ENCODE measurements at regions not wholly inside any gene's neighbourhood (a gene's known extent, or its start where the extent isn't known, plus 50 kb on each side); places are given as distances from the start of the nearest gene placed in this dataset.

GRCh38 chr18:78293540-78293939 is 686.1 kb upstream of the SALL3 start:
- no peak overlapping the region for H3K4ac ChIP-seq (ENCODE audit: low read length)
- peaks cover 0 to 3% of the 10 kb centered on the region in 2 donors for H3K4me1 ChIP-seq (ENCODE audit: control insufficient read depth in 2 of 2, insufficient read depth in 1 of 2, low read depth in 1 of 2, low read length in 2 of 2)
- no peak overlapping the region for H3K9ac ChIP-seq (ENCODE audit: low read depth, low read length, poor library complexity)
- no peaks in the 10 kb centered on the region for H3K27me3 ChIP-seq (ENCODE audit: control insufficient read depth in 3 of 3, insufficient read depth in 3 of 3, low read depth in 1 of 3, low read length in 3 of 3)
- no peak overlapping the region for H3K18ac ChIP-seq (ENCODE audit: low read length)
- WGBS, 2 donors (ENCODE audit: extremely low coverage in 2 of 2, insufficient read length in 2 of 2, insufficient replicate concordance in 1 of 2) = no CpG with 5 or more reads among the region's 16 CpGs
- peak overlapping the region; percentile 43 for H3K4me2 ChIP-seq (ENCODE audit: insufficient read depth, low read length, poor library complexity, severe bottlenecking)
- H2BK5ac ChIP-seq (ENCODE audit: low read length) = no peak overlapping the region
- H2AFZ ChIP-seq (ENCODE audit: low read length) = no peak overlapping the region
- no peaks in the 10 kb centered on the region for H3K79me1 ChIP-seq (ENCODE audit: low read depth, low read length)
- no peaks in the 10 kb centered on the region for H3K36me3 ChIP-seq (replicated peaks in 1 of 2; ENCODE audit: control insufficient read depth in 2 of 2, insufficient read depth in 2 of 2, low read length in 2 of 2)
- no peak overlapping the region for H4K91ac ChIP-seq (ENCODE audit: low read depth, low read length, poor library complexity)
- no peak overlapping the region for H3K23ac ChIP-seq (ENCODE audit: low read depth, low read length, poor library complexity)
- no peaks in the 10 kb centered on the region for H3K9me3 ChIP-seq (replicated peaks in 1 of 2; ENCODE audit: control insufficient read depth in 2 of 2, insufficient read depth in 1 of 2, low read depth in 1 of 2, low read length in 2 of 2)
- no peak overlapping the region for H2AK5ac ChIP-seq (ENCODE audit: low read depth, low read length)
- H3K14ac ChIP-seq (ENCODE audit: low read length) = no peak overlapping the region
- H2BK12ac ChIP-seq (ENCODE audit: low read length) = no peak overlapping the region
- no peak overlapping the region for H3K27ac ChIP-seq (replicated peaks; ENCODE audit: low read length)
- H4K8ac ChIP-seq (ENCODE audit: low read depth, low read length) = no peak overlapping the region
- no peak overlapping the region for H2BK120ac ChIP-seq (ENCODE audit: low read depth, low read length)
- H2BK15ac ChIP-seq (ENCODE audit: low read length) = no peak overlapping the region
- H3K4me3 ChIP-seq (ENCODE audit: low read length in 2 of 2) = peak overlapping the region in 1 of 2 donors; percentile 43
- DNase-seq (ENCODE audit: low spot score) = no peak

- no peak overlapping the region for H4K8ac ChIP-seq (ENCODE audit: low read depth, low read length)
- H3K4me1 ChIP-seq (ENCODE audit: control insufficient read depth in 2 of 2, insufficient read depth in 1 of 2, low read depth in 1 of 2, low read length in 2 of 2) = peaks cover 0 to 3% of the 10 kb centered on the region in 2 donors
- no CpG with 5 or more reads among the region's 15 CpGs for WGBS, 2 donors (ENCODE audit: extremely low coverage in 2 of 2, insufficient read length in 2 of 2, insufficient replicate concordance in 1 of 2)
- no peak overlapping the region for H3K27ac ChIP-seq (replicated peaks; ENCODE audit: low read length)
- H3K4ac ChIP-seq (ENCODE audit: low read length) = no peak overlapping the region
- H3K27me3 ChIP-seq (ENCODE audit: control insufficient read depth in 3 of 3, insufficient read depth in 3 of 3, low read depth in 1 of 3, low read length in 3 of 3) = no peaks in the 10 kb centered on the region
- no peak overlapping the region for H3K4me3 ChIP-seq (ENCODE audit: low read length in 2 of 2)
- H3K36me3 ChIP-seq (replicated peaks in 1 of 2; ENCODE audit: control insufficient read depth in 2 of 2, insufficient read depth in 2 of 2, low read length in 2 of 2) = no peaks in the 10 kb centered on the region
- no peak overlapping the region for H3K9ac ChIP-seq (ENCODE audit: low read depth, low read length, poor library complexity)
- H3K18ac ChIP-seq (ENCODE audit: low read length) = no peak overlapping the region
- peak overlapping the region; percentile 43 for H3K4me2 ChIP-seq (ENCODE audit: insufficient read depth, low read length, poor library complexity, severe bottlenecking)
- DNase-seq (ENCODE audit: low spot score) = no peak
- no peak overlapping the region for H4K91ac ChIP-seq (ENCODE audit: low read depth, low read length, poor library complexity)
- H2AK5ac ChIP-seq (ENCODE audit: low read depth, low read length) = no peak overlapping the region
- H2AFZ ChIP-seq (ENCODE audit: low read length) = no peak overlapping the region
- H2BK5ac ChIP-seq (ENCODE audit: low read length) = no peak overlapping the region
- H2BK15ac ChIP-seq (ENCODE audit: low read length) = no peak overlapping the region
- H3K9me3 ChIP-seq (replicated peaks in 1 of 2; ENCODE audit: control insufficient read depth in 2 of 2, insufficient read depth in 1 of 2, low read depth in 1 of 2, low read length in 2 of 2) = no peaks in the 10 kb centered on the region
- H2BK12ac ChIP-seq (ENCODE audit: low read length) = no peak overlapping the region
- H3K14ac ChIP-seq (ENCODE audit: low read length) = no peak overlapping the region
- H3K79me1 ChIP-seq (ENCODE audit: low read depth, low read length) = no peaks in the 10 kb centered on the region
- no peak overlapping the region for H2BK120ac ChIP-seq (ENCODE audit: low read depth, low read length)
- H3K23ac ChIP-seq (ENCODE audit: low read depth, low read length, poor library complexity) = no peak overlapping the region
These were observed 685.6 kb upstream of the SALL3 start for GRCh38 chr18:78293940-78294541.

DNA sequence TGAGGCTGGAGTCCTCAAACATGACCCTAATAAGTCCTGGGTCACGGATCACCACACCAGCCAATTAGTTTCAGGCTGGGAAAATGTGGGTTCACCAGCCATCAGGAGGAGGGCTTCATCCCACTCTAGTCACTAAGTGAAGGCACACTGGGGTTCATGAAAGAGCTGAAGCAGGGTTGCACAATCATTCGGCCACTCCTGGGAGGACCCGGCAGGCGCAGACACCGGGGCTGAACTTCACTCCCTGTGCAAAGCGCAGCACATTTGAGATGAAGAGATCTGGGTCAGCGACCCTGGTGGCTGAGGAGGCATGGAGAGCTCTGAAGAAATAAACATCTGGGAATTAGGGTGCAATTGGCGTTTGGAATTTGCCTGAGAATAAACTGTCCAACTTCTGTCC is 684.4 kb upstream of the SALL3 start:
- no peak overlapping the region for H3K4me3 ChIP-seq (ENCODE audit: low read length in 2 of 2)
- no peak overlapping the region for H3K14ac ChIP-seq (ENCODE audit: low read length)
- H3K9me3 ChIP-seq (replicated peaks in 1 of 2; ENCODE audit: control insufficient read depth in 2 of 2, insufficient read depth in 1 of 2, low read depth in 1 of 2, low read length in 2 of 2) = no peaks in the 10 kb centered on the region
- H2BK5ac ChIP-seq (ENCODE audit: low read length) = no peak overlapping the region
- no peak overlapping the region for H4K8ac ChIP-seq (ENCODE audit: low read depth, low read length)
- no peaks in the 10 kb centered on the region for H3K27me3 ChIP-seq (ENCODE audit: control insufficient read depth in 3 of 3, insufficient read depth in 3 of 3, low read depth in 1 of 3, low read length in 3 of 3)
- H3K4ac ChIP-seq (ENCODE audit: low read length) = no peak overlapping the region
- no CpG with 5 or more reads among the region's 8 CpGs for WGBS, 2 donors (ENCODE audit: extremely low coverage in 2 of 2, insufficient read length in 2 of 2, insufficient replicate concordance in 1 of 2)
- H3K23ac ChIP-seq (ENCODE audit: low read depth, low read length, poor library complexity) = no peak overlapping the region
- no peak overlapping the region for H3K18ac ChIP-seq (ENCODE audit: low read length)
- no peak overlapping the region for H2BK15ac ChIP-seq (ENCODE audit: low read length)
- no peaks in the 10 kb centered on the region for H3K36me3 ChIP-seq (replicated peaks in 1 of 2; ENCODE audit: control insufficient read depth in 2 of 2, insufficient read depth in 2 of 2, low read length in 2 of 2)
- no peak for DNase-seq (ENCODE audit: low spot score)
- H2BK12ac ChIP-seq (ENCODE audit: low read length) = no peak overlapping the region
- no peak overlapping the region for H2AK5ac ChIP-seq (ENCODE audit: low read depth, low read length)
- no peak overlapping the region for H4K91ac ChIP-seq (ENCODE audit: low read depth, low read length, poor library complexity)
- H3K4me1 ChIP-seq (ENCODE audit: control insufficient read depth in 2 of 2, insufficient read depth in 1 of 2, low read depth in 1 of 2, low read length in 2 of 2) = peaks cover 0 to 3% of the 10 kb centered on the region in 2 donors
- H3K79me1 ChIP-seq (ENCODE audit: low read depth, low read length) = no peaks in the 10 kb centered on the region
- no peak overlapping the region for H2AFZ ChIP-seq (ENCODE audit: low read length)
- no peak overlapping the region for H3K9ac ChIP-seq (ENCODE audit: low read depth, low read length, poor library complexity)
- no peak overlapping the region for H3K27ac ChIP-seq (replicated peaks; ENCODE audit: low read length)
- no peak overlapping the region for H2BK120ac ChIP-seq (ENCODE audit: low read depth, low read length)
- no peak overlapping the region for H3K4me2 ChIP-seq (ENCODE audit: insufficient read depth, low read length, poor library complexity, severe bottlenecking)

DNA sequence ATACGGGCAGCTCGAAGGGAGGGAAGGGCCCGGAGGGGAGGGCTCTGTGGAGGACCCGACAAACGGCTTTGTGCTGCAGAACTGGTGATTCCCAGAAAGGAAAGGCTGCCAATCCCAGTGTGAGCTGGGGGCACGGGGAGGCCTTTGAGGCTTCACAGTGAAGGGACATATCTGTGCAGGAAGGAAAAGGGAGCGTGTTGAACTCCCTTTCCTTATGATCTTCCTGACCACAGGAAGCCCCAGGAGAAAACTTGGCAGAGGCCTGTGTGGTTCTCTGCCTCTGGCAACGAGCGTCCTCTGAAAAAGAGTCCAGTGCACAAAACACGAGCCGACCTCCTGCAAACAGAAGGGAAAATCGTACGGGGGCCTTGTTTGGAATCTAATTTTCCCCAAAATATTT is 683.5 kb upstream of the SALL3 start:
- Histone ChIP-seq H3K9me3 (replicated peaks in 1 of 2; ENCODE audit: control insufficient read depth in 2 of 2, insufficient read depth in 1 of 2, low read depth in 1 of 2, low read length in 2 of 2) (no peaks in the 10 kb centered on the region), H2BK120ac (ENCODE audit: low read depth, low read length) (no peak overlapping the region), H2BK12ac (ENCODE audit: low read length) (no peak overlapping the region), H3K27ac (replicated peaks; ENCODE audit: low read length) (no peak overlapping the region), H3K4me1 (ENCODE audit: control insufficient read depth in 2 of 2, insufficient read depth in 1 of 2, low read depth in 1 of 2, low read length in 2 of 2) (peaks cover 0 to 3% of the 10 kb centered on the region in 2 donors), H2BK5ac (ENCODE audit: low read length) (no peak overlapping the region), H3K14ac (ENCODE audit: low read length) (no peak overlapping the region), H2AK5ac (ENCODE audit: low read depth, low read length) (no peak overlapping the region), H3K79me1 (ENCODE audit: low read depth, low read length) (no peaks in the 10 kb centered on the region), H3K36me3 (replicated peaks in 1 of 2; ENCODE audit: control insufficient read depth in 2 of 2, insufficient read depth in 2 of 2, low read length in 2 of 2) (no peaks in the 10 kb centered on the region), H3K4me3 (ENCODE audit: low read length in 2 of 2) (no peak overlapping the region), H3K27me3 (ENCODE audit: control insufficient read depth in 3 of 3, insufficient read depth in 3 of 3, low read depth in 1 of 3, low read length in 3 of 3) (no peaks in the 10 kb centered on the region), H3K4ac (ENCODE audit: low read length) (no peak overlapping the region), H4K8ac (ENCODE audit: low read depth, low read length) (no peak overlapping the region), H3K18ac (ENCODE audit: low read length) (no peak overlapping the region), H3K9ac (ENCODE audit: low read depth, low read length, poor library complexity) (no peak overlapping the region), H2BK15ac (ENCODE audit: low read length) (no peak overlapping the region), H4K91ac (ENCODE audit: low read depth, low read length, poor library complexity) (no peak overlapping the region), H3K23ac (ENCODE audit: low read depth, low read length, poor library complexity) (no peak overlapping the region), H3K4me2 (ENCODE audit: insufficient read depth, low read length, poor library complexity, severe bottlenecking) (no peak overlapping the region), H2AFZ (ENCODE audit: low read length) (no peak overlapping the region)
- no CpG with 5 or more reads among the region's 13 CpGs for WGBS, 2 donors (ENCODE audit: extremely low coverage in 2 of 2, insufficient read length in 2 of 2, insufficient replicate concordance in 1 of 2)
- DNase-seq (ENCODE audit: low spot score) = no peak

All from neuronal stem cell (in vitro differentiated cells).